ENCODE measurements at regions not wholly inside any gene's neighbourhood (a gene's known extent, or its start where the extent isn't known, plus 50 kb on each side); places are given as distances from the start of the nearest gene placed in this dataset.

DNA sequence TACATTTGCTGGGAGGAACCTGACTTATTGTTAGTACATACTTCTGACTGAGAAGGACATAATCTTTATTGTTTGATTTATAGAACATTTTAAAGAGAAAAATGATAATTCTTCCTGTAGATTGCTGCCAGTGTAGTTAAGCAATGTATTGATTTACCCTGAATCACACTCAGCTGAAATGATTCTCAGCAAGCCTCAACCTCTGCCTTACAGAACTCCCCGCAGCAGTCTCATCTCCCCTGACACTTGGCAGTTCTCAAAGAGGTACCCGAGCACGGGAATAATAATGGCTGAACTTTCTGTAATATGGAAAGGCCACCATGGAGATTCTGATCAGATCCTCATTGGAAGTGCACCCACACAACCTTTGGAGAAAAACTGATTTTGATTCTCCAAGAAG is 74.9 kb upstream of the RFX3 start:
- no peak overlapping the region for H3K4me3 ChIP-seq (ENCODE audit: low read depth, low read length)
- TF ChIP-seq, protein P1, sequence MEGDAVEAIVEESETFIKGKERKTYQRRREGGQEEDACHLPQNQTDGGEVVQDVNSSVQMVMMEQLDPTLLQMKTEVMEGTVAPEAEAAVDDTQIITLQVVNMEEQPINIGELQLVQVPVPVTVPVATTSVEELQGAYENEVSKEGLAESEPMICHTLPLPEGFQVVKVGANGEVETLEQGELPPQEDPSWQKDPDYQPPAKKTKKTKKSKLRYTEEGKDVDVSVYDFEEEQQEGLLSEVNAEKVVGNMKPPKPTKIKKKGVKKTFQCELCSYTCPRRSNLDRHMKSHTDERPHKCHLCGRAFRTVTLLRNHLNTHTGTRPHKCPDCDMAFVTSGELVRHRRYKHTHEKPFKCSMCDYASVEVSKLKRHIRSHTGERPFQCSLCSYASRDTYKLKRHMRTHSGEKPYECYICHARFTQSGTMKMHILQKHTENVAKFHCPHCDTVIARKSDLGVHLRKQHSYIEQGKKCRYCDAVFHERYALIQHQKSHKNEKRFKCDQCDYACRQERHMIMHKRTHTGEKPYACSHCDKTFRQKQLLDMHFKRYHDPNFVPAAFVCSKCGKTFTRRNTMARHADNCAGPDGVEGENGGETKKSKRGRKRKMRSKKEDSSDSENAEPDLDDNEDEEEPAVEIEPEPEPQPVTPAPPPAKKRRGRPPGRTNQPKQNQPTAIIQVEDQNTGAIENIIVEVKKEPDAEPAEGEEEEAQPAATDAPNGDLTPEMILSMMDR (IDR thresholded peaks at IDR 0.05; ENCODE audit: borderline replicate concordance, insufficient read depth, low read depth, low read length): no peak

DNA sequence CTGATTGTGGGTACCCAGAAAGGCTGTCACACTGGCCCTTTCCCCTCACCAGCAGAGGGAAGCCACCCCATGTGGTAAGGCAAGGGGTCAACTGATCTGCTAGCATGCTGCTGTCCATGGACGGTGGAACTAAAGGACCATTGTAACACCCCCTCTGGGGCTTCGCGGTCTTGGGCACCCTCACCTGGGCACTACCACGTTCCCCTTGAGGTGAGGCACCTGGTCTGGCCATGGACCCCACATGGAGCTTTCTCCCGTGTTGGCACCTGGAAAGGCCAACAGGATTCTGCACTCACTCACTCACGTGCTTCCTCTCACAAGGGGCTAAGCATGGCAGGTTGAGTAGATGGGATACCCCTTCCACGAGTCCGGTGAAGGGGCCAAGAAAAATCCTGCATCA is 72.0 kb upstream of the RFX3 start:
- TF ChIP-seq, protein P1 (IDR thresholded peaks at IDR 0.05; ENCODE audit: borderline replicate concordance, insufficient read depth, low read depth, low read length): no peak
- H3K4me3 ChIP-seq (ENCODE audit: low read depth, low read length): no peak overlapping the region

GRCh38 chr9:3586066-3586465 is 60.3 kb upstream of the RFX3 start:
- TF ChIP-seq, protein P1 (IDR thresholded peaks at IDR 0.05; ENCODE audit: borderline replicate concordance, insufficient read depth, low read depth, low read length): no peak
- H3K4me3 ChIP-seq (ENCODE audit: low read depth, low read length): no peak overlapping the region

DNA sequence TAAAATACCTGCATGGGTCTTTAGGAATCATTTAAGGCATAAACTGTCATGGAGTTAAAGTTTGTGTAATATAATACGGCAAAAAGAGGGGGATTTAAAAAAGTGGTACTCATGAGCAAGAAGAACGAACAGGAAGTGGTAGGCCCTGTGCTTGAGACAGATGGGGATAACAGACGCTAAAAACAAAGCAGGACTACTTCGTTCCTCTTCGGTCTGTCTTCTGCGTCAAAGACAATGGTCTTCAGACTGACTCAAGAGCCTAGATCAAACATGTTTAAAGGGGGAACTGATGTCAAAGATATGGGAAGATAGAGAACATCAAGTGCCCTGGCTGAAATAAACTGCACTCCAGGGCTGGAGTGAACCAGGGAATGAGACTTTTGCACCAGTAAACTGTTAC is 59.8 kb upstream of the RFX3 start:
- TF ChIP-seq, protein P1 (IDR thresholded peaks at IDR 0.05; ENCODE audit: borderline replicate concordance, insufficient read depth, low read depth, low read length): no peak
- no peak overlapping the region for H3K4me3 ChIP-seq (ENCODE audit: low read depth, low read length)

DNA sequence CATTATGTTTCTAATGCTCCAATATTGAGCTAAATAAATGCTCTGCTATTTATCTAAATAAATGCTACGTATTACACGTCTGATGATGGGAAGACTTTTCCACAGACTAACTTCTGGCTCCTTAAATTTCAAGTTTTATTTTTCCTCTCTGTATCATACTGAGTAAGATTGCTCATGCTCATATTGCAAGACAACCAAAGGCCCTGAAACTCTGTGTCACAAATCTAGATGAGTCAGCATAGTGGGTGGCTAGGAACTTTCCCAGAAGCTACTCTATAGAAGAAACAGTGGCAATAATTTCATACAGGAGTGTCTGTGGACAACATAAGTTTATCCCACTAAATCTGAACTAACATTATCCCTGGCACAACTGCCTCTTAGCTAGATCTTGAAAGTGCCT is 53.0 kb upstream of the RFX3 start:
- H3K4me3 ChIP-seq (ENCODE audit: low read depth, low read length): no peak overlapping the region

DNA sequence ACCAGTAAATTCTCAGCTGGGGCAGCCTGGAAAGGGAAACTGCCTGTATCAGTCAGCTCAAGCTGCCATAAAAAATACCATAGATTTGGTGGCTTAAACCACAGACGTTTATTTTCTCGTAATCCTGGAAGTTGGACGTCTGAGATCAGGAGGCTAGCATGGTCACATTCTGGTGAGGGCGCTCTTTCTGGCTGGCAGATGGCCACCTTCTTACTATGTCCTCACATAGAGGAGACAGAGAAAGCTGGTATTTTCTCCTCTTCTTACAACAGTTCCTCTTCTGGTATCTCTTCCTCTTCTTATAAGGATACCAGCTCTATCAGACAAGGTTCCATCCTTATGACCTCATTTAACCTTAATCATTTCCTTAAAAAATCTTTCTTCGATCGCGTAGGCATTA is 50.5 kb upstream of the RFX3 start:
- H3K4me3 ChIP-seq (ENCODE audit: low read depth, low read length): no peak overlapping the region
- TF ChIP-seq, protein P1 (IDR thresholded peaks at IDR 0.05; ENCODE audit: borderline replicate concordance, insufficient read depth, low read depth, low read length): no peak

More for the DNA sequence above, 53.0 kb upstream of the RFX3 start:
- TF ChIP-seq, protein P1 (IDR thresholded peaks at IDR 0.05; ENCODE audit: borderline replicate concordance, insufficient read depth, low read depth, low read length): no peak

DNA sequence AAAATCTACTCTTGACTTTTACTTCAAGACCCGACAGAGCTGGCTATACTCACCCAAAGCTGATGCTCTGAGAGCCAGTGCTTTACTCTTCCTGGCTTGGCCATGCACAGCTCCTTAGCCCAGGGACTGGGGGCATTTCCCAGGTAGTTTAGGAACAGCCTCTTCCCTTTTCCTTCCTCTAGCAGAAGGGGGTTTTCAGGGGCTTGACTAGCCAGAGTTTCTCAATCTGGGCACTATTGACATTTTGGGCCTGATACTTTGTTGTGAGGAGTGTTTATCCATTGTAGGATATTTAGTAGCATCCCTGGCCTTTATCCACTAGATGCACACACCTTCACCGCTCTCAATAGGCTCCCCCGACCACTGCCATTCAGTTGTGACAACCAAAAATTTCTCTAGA is 50.0 kb upstream of the RFX3 start:
- no peak overlapping the region for H3K4me3 ChIP-seq (ENCODE audit: low read depth, low read length)
- TF ChIP-seq, protein P1 (IDR thresholded peaks at IDR 0.05; ENCODE audit: borderline replicate concordance, insufficient read depth, low read depth, low read length): no peak

All from GM12875 (cell line).